GM21528 (cell line): ENCODE measurements at regions not wholly inside any gene's neighbourhood (a gene's known extent, or its start where the extent isn't known, plus 50 kb on each side); places are given as distances from the start of the nearest gene placed in this dataset.

ENCODE experiments used
- ATAC-seq: cut with Tn5 transposase; IDR thresholded peaks from one replicate; pipeline ENCODE4 v1.9.1; 2021; ENCODE audit warnings: mild to moderate bottlenecking, moderate library complexity; ENCODE audit not compliant: unreplicated experiment, low FRiP score

DNA sequence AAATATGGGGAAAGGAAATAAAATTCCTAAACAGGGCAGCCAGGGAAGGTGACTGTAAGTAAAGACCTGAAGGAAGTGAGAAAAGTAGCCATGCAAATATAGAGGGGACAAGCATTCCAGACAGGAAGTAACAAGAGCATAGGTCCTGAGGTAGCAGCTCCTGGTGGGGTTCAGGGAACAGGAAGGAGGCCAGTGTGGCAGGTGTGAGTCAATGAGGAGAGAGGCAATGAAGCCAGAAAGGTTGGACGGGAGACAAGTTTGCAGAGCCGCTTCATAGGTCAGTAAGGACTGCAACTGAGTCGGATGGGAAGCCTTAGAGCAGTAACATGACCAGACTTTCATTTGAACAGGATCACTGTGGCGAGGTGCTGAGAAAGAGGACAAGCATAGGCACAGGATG lies 150.9 kb downstream of the METTL4 start:
- ATAC-seq = no peak

DNA sequence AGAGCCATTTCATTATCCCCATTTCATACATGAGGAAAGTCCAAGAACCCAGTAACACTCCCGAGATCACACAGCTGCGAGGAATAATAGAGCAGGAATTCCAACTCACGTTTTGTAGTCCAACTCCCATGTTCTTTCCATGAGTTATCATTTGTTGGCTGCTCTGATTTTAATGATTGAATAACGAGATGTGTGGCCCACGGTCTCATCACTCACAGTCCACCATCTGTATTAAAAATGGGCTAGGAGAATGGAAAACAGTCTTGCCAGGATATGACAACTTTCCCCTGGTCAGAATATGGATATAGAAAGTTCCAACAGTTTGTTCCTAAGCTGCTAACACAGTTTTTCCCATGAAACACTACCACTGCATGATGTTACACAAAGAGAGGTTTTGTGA lies 147.5 kb downstream of the METTL4 start:
- ATAC-seq = no peak

DNA sequence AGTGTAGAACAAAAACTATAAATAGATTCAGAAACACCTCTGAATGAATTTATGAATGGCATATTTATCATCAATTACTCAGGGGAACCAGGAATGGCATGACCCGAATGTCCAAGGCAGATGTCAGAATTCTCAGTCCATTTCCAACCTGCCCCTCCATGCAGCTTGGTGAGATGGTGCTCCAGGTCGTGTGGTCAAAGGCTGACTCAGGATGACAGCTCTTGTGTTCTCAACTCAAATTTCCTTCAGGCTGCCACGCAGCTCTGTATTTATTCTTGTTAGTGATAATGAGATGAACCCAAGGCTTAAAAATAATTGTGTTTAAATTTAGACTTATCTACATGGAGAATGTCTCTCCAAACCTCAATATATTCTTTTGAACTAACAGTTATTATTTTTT lies 146.9 kb downstream of the METTL4 start:
- no peak for ATAC-seq

DNA sequence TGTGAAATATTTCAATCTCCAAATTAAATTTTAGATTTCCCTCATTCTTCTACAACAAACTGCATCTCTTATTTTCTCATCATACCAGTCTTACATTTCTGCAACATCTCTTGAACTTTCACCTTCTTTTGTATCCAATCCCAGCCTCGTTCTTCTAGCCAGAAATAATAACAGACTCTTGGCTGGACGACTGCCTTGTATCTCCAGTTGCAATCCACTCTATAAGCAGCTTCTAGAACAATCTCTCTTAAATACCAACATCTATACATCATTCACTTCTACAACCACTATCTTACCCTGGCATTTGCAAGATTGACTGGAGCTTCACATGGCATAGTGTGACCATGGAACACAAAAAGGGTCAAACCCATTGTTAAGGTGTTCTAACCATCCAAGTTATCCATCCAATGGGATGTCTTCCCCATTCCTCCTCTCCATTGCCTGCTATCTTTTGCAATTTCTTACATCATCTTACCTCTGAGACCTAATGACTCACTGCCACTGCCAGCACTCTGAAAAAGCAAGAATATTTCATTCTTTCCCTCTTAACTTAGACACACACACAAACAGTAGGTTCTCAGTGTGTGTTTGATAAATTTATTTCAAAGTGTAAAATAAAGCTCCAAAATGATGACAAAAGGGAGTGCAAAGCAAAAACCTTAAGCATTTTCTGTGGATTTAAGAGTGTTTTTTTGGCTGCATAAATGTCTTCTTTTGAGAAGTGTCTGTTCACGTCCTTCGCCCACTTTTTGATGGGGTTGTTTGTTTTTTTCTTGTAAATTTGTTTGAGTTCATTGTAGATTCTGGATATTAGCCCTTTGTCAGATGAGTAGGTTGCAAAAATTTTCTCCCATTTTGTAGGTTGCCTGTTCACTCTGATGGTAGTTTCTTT lies 145.6 kb downstream of the METTL4 start:
- ATAC-seq = no peak

DNA sequence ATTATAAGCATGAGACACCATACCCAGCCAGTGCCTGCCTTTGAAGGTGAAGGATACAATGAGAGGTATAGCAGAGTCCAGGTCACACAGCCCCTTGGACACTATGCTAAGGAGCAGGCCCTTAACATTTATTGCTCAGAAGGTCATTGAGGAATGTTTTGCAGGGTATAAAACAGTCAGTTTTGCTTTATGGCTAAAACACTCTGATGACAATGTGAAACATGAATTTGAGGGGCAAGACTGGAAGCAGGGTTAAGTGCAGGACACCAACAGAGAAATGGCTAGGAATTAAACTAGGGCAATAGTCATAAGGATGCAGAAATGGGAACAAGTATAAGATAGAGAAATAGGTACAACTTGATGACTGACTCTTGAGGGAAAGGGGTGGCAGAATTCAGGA lies 141.1 kb downstream of the METTL4 start:
- ATAC-seq = no peak

DNA sequence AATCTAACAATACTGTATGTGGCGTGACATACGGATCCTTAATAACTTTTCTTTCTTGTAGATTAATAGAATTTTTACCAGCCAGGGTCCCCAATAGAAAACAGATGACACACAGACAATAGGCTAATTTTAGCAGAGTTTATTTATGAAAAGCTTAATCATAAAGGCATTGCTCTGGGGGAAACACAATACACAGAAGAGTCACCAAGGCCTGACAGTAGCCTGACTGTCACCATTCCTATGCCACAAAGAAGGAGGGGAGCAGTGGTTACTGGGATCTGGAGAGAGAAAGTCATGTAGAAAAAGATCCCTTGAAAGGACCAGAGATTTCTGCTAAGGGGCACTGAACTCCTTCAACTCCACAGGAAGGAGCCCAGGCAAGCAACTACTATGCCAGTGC lies 139.5 kb downstream of the METTL4 start:
- ATAC-seq = no peak

DNA sequence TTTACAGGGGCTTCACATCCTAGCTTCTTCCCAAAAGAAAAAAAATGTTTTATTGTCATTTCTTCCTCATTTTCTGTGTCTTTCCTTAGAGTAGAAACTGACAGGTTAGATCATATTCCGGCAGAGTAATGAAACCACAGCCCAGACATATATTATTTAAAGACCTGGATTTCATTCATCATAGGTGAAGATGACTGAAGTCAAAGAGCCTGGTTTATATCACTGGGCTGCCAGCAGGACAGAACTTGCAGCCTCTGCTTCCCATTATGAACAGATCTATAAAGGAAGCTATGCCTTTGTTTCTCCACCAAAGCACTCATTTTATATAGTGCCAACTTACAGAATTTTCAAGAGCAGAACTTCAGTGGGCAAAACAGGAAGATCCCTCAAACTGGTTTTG lies 137.9 kb downstream of the METTL4 start:
- ATAC-seq = no peak

DNA sequence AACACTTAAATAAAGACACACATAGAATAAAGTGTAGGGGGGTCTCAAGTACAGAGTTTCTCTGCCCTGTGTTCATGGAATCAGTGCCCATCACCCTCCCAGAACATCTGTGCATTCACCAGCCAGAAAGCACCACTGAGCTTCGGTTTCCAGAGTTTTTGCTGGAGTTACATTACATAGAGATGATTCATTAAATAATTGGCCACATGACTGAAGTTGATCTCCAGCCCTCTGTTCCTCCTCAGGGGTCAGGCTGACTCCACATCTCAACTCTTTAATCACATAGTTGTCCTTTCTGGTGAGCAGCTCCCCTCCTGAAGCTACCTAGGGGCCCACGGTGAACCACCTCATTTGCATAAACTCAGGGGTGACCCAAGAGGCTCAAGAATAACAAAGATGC lies 129.8 kb downstream of the METTL4 start:
- ATAC-seq = no peak

DNA sequence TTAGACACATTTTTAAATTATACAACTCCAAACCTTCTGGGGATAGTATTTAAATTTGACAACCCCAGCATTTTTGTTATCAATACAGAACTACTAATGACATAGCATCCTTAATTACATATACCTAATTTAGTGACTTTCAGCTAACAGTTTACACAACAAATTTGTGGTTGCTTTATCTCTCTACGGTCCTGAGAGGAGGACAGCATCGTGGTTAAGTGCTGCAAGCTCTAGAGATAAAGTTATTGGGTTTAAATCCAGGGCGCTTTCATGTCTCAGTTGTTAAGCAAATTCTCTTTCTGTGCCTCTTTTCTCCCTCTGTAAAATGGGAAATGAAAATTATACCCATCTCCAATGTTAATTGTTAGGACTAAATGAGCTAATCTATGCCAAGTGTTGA lies 129.3 kb downstream of the METTL4 start:
- no peak for ATAC-seq

DNA sequence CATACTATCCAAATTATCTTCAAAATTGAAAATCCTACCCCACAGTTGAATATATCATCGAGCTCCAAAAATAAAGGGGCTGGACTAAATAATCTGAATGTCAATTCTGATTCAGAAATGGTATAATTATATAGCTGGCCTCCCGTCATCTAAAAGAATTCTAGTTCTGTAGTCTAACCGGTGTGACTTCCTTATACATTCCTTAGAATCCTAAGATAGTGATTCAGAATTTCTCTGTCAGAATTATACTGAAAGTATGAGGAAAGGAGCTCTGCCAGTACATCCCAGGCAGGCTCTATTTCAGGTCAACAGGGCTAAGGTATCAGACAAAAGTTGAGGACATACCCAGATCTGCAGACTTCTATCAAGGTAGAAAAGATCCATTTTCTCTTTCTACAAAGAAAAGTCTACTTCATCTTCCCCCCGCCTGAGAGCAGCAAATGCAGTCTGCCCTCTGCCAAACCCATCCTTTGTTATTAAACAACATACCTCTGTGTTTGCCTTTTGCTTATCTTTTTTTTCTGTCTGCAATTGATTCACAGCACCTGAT lies 128.5 kb downstream of the METTL4 start:
- ATAC-seq = no peak

DNA sequence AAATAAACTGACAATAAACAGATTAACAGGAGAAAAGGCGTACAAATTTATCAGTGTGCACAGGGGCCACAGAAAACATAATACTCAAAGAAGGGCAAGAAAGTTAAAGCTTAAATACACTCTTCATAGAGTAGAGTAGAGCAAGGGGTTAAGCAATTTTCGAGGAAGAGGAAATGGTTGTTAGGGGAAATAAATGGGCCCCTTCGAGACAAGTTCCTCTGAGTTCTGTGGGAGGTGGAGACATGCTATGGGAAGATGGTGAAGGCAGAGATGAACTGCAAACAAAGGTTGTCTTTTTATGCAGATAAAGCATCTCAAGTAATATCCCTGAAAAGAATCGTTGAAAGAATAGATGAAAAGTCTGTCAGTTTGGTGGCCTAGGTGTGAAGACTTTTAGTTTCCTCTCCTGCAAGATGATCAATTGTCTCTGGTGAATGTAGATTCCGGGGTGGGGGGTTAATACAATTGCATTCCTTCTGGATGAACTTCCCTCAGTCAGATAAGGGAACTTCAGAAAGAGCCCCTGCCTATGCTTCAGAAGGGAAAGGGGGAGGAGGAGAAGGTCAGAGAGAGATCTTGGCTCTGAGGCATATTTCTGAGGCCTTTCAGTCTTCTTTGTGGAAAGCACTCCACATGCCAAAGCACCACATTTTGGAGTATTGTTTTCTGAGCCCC lies 127.0 kb downstream of the METTL4 start:
- ATAC-seq = no peak

DNA sequence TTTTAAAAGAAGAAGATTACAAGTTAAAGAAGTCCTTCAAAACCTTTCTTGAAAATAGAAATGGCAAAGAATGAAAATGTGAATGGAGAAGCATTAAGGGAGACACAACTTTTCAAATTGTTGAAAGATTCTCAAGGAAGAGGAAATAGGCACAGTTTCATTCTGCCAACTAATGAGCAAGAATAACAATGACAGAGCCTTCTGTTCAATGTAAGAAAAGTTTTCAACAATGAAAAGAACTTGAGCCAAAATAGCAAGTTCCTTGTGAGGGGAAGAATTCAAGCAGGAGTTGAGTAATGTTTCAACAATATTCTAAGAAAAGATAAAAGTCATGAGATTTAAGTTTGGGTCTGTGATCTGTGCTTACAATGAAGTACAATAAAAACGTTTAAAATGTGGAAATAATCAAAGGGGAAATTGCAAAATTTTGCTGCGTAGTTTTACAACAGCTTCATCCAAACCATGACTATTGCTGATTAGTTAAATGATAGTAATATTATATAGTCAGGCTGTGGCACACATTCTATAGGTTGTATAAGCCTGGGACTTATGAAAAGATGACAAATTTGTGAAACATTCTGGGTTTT lies 122.6 kb downstream of the METTL4 start:
- ATAC-seq = no peak

DNA sequence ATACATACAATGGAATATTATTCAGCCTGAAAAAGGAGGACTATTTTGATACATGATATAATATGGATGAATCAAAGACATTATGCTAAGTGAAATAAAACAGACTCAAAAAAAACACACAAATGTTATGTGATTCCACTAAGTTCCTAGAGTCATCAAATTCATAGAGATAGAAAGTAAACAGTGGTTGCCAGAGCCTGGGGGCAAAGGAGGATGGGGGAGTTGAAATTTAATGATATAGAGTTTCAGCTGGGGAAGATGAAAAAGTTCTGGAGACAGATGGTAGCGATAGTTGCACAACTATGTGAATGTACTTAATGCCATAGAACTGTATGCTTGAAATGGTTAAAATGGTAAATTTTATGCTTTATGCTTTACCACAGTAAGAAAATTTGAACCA lies 119.7 kb downstream of the METTL4 start:
- ATAC-seq = no peak

DNA sequence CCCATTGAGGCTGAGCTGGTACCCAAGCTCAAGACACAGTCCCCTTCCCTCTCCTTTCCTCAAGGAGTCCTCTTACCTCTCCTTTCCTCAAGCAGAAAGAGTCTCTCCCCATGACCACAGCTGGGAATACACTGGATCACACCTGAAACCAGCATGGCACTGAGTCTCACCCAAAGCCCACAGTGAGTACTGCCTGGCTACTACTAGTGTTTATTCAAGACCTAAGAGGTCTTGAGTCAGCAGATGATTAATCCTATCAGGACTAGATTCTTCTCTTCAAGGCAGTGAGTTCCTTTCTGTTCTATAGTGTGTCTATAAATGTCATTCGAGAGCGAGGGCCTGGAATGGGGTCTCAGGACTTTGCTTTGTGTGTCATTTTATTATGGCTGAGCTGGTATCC lies 111.4 kb downstream of the METTL4 start:
- no peak for ATAC-seq

DNA sequence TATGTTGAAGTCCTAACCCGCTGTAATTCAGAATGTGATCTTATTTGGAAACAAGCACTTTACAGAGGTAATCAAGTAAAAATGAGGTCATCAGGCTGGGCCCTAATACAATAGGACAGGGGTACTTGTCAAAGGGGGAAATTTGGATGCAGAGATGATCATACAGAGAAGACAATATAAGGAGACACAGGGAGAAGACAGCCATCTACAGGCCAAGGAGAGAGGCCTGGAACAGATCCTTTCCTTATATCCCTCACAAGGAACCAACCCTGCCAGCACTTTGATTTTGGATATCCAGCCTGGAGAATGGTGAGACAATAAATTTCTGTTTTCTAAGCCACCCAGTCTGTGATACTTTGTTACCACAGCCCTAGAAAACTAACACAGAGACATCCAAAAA lies 104.3 kb downstream of the METTL4 start:
- ATAC-seq = no peak

DNA sequence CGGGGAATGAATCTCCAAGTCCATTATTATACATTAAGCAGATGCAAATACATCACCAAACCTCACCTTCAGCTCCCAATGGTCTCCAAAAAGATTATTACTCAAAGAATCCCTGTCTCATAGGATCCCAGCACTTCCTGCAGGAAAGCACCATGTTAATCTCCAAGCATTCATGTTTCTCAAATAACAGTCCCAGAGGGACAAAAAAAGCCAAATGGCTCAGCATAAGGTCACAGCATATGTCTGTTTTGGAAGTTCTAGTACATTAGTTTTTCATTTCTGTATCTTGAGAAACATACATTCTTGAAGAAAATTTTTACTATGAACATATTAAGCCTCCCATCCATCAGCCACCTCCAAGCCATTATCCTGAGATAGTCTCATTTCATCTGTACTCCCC lies 103.3 kb downstream of the METTL4 start:
- ATAC-seq = no peak

DNA sequence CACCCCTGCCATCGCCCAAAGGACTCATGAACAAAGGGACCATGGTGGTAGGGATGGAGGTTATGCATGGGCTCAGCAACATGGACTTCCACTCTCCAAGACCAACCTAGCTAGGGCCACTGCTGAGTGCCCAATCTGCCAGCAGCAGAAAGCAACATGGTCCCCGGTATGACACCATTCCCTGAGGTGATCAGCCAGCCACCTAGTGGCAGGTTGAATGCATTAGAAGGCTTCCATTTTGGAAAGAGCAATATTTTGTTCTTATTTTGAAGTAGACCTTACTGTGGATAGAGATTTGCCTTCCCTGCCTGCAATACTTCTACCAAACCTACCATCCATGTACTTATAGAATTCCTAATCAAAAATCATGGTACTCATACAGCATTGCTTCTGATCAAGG lies 99.8 kb downstream of the METTL4 start:
- no peak for ATAC-seq

DNA sequence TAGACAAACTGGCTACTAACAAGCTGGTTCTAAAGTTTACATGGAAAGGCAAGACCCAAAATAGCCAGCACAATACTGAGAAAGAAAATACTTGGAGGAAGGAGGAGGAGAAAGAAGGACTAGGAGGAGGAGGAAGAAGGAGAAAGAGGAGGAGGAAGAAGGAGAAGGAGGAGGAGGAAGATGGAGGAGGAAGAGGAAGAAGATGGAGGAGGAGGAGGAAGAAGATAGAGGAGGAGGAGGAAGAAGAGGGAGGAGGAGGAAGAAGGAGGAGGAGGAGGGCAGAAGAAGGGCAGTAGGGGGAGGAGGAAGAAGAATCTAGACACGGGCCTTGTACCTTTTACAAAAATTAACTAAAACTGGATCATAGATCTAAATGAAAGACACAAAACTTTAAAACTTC lies 92.6 kb downstream of the METTL4 start:
- no peak for ATAC-seq

DNA sequence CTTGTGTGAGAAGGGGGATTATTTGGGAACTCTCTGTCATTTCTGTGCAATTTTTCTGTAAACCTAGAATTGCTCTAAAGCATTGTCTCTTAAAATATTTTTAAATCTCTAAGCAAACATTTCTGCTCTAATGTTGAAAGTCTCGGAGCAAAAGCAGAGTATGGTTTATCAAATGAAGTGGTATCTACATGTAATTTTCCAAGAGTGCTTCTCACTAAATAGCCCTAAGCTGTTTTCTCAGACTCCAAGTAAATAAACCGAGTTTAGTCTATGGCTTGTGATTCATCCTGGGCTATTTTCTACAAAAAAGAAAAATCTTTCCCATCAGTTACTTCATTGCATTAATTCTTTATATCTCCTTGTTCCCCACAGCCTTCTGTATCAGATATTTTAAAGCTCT lies 90.8 kb downstream of the METTL4 start:
- no peak for ATAC-seq

DNA sequence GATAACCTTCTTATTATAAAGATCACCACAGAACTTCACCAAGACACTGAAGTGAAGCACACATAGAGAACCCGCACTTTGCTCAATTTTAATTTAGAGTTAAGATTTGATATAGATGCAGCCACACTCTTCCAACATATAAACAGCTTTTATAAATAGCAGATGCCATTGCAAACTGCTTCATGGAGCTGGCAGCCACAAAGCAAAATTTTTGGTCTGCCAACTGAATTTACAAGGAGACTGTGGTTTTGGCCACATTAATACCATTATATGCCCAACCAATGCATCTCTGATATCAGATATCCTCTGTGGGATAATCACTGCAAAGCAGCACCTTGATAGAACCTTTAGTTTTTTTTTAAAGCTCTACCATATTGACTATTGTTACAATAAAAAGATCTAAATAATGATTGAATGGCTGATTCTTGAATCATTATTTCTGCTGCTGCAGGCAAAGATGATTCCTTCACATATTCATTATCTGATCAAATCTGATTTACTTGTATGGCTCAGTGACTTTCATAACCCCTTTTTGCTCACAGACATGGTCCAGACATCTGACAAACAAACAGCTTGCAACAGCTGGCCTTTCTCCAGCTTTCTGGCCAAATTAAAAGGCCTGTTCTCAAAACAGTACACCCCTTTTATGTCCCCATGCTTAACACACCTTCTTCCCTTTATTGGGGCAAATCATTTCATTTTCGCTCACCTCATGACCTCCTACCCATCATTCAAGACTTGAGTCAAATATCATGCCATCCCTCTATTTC lies 88.4 kb downstream of the METTL4 start:
- no peak for ATAC-seq

DNA sequence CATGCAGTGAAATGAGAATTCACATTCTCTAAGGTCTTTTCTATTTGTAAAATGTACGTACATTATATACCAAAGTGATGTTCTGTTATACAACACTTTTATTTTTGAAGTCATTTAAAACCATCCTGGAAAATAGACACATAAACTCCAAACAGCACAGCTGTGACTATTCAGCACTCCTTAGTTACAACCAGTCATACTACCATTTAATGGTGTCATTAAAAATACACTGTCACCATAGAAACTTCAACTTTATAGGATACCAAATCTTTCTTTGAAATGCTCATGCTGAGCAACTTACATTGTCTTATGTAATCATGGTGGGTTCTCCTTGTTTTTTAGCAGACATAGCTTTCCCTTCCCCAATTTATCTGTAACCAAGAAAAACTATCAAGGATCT lies 85.3 kb downstream of the METTL4 start:
- no peak for ATAC-seq
